Spleen (tissue), 11 donors: ENCODE measurements at regions not wholly inside any gene's neighbourhood (a gene's known extent, or its start where the extent isn't known, plus 50 kb on each side); places are given as distances from the start of the nearest gene placed in this dataset.

Experiments
- DNase-seq: peaks from one replicate; pipeline ENCODE4 v3.0.0-alpha.2; 2020
- H3K27ac ChIP-seq, 8 donors: fragments of 200-600 bp; sonication (generic) in 7 of 8; 1 replicate in 4 of 8; 2 replicates in 4 of 8; pipeline versions ENCODE4 v1.5.0 to v1.8.0; 2016 to 2021; ENCODE audit warnings: inconsistent platforms in 4 of 8, mild to moderate bottlenecking in 4 of 8, moderate library complexity in 1 of 8
- H3K27me3 ChIP-seq, 7 donors: fragments of 200-600 bp; sonication (generic) in 6 of 7; replicated peaks in 1 of 7; 1 replicate in 4 of 7; 2 replicates in 3 of 7; pipeline versions ENCODE4 v1.5.0 to v1.8.0; 2016 to 2021; ENCODE audit warnings: inconsistent platforms in 3 of 7, mild to moderate bottlenecking in 1 of 7
- H3K36me3 ChIP-seq, 6 donors: fragments of 200-600 bp; sonication (generic) in 5 of 6; 1 replicate in 4 of 6; 2 replicates in 2 of 6; pipeline versions ENCODE4 v1.5.0 to v1.8.0; 2016 to 2021; ENCODE audit warnings: inconsistent platforms in 2 of 6
- H3K4me1 ChIP-seq, 6 donors: fragments of 200-600 bp; sonication (generic) in 5 of 6; 1 replicate in 3 of 6; 2 replicates in 3 of 6; pipeline versions ENCODE4 v1.5.0 to v1.8.0; 2016 to 2021; ENCODE audit warnings: inconsistent platforms in 3 of 6
- H3K4me3 ChIP-seq, 8 donors: fragments of 200-600 bp; sonication (generic) in 7 of 8; 1 replicate in 4 of 8; 2 replicates in 4 of 8; pipeline versions ENCODE4 v1.5.0 to v1.8.0; 2016 to 2021; ENCODE audit warnings: inconsistent platforms in 4 of 8, mild to moderate bottlenecking in 4 of 8, moderate library complexity in 2 of 8
- H3K9me3 ChIP-seq, 8 donors: fragments of 200-600 bp; sonication (generic) in 7 of 8; 1 replicate in 4 of 8; 2 replicates in 4 of 8; pipeline versions ENCODE4 v1.5.0 to v1.8.0; 2016 to 2021; ENCODE audit warnings: inconsistent platforms in 4 of 8
- CTCF ChIP-seq, 11 experiments: fragments of 200-600 bp in 7 of 11; fragments of 450-650 bp in 4 of 11; sonication (generic) in 4 of 11; IDR thresholded peaks in 8 of 11; conservative IDR thresholded peaks in 3 of 11; 1 replicate in 7 of 11; 2 replicates in 4 of 11; pipeline versions ENCODE4 v1.4.0 to v1.8.0; 2016 to 2021; ENCODE audit warnings: antibody characterized with exemption in 11 of 11, inconsistent platforms in 4 of 11, mild to moderate bottlenecking in 1 of 11
- POLR2A ChIP-seq, 3 donors: fragments of 450-650 bp; IDR thresholded peaks; one replicate each; pipeline ENCODE4 v1.5.1; 2017; ENCODE audit warnings: antibody characterized with exemption in 3 of 3, mild to moderate bottlenecking in 1 of 3
- POLR2AphosphoS5 ChIP-seq, 3 donors: sonication (generic); formaldehyde crosslinking; IDR thresholded peaks; one replicate each; pipeline ENCODE4 v1.5.1; 2017; ENCODE audit warnings: antibody characterized with exemption in 3 of 3
- WGBS, 5 donors: extraction: QIAGEN DNeasy Blood & Tissue Kit in 3 of 5; methylation state at CpG; one replicate each; pipeline versions ENCODE4 v1.1.5 to v1.1.7; 2013 to 2018; 5-methylcytosine and 5-hydroxymethylcytosine counted together
- intact Hi-C: fragments of 100-400 bp; cut with DNase I; formaldehyde crosslinking; loops from one replicate; pipeline ENCODE4 v1.15.0; 2023; ENCODE audit warnings: low total_unique reads
- donor health status: healthy with polysubstance abuse.
- donor health status: DM: no; HTN: no; CAD: no; lungs with moderate emphysema.
- donor health status: DM: no; HTN: no; CAD: no.
- donor health status: Bipolar disorder and iron deficiency.
- donor health status: healthy.
- donor health status: DM: no; HTN: no; CAD: no.
- donor health status: DM: yes; HTN: yes; CAD: no.

- WGBS, 5 donors, result 77 to 87% (median 82%) methylated on average over 3 of the region's 3 CpGs
- no peaks in the 10 kb centered on the region for H3K9me3 ChIP-seq
- no peak overlapping the region for H3K27ac ChIP-seq
- H3K4me1 ChIP-seq, result no peaks in the 10 kb centered on the region
- H3K27me3 ChIP-seq, result no peaks in the 10 kb centered on the region
- H3K4me3 ChIP-seq, result no peak overlapping the region
- intact Hi-C loops, result no loop called here
- no peak for DNase-seq
- no peaks in the 10 kb centered on the region for H3K36me3 ChIP-seq
- TF ChIP-seq POLR2AphosphoS5 (IDR thresholded peaks at IDR 0.05) (no peak), POLR2A (IDR thresholded peaks at IDR 0.05) (no peak), CTCF (IDR thresholded peaks at IDR 0.05 in 8 of 11, conservative IDR thresholded peaks at IDR 0.05 in 3 of 11) (no peak)
These were observed 154.9 kb upstream of the NCKAP5 start for GRCh38 chr2:133723133-133723532.

- Histone ChIP-seq H3K36me3 (no peaks in the 10 kb centered on the region), H3K27me3 (no peaks in the 10 kb centered on the region), H3K27ac (no peak overlapping the region), H3K4me1 (no peaks in the 10 kb centered on the region), H3K4me3 (peak overlapping the region in 2 of 8 donors; percentile 29 to 32), H3K9me3 (no peaks in the 10 kb centered on the region)
- WGBS, 5 donors, result 52 to 77% (median 52%) methylated on average over 5 of the region's 5 CpGs
- TF ChIP-seq POLR2AphosphoS5 (IDR thresholded peaks at IDR 0.05) (no peak), CTCF (IDR thresholded peaks at IDR 0.05 in 8 of 11, conservative IDR thresholded peaks at IDR 0.05 in 3 of 11) (no peak), POLR2A (IDR thresholded peaks at IDR 0.05) (no peak)
- intact Hi-C loops, result no loop called here
- no peak for DNase-seq
These were observed 158.7 kb upstream of the NCKAP5 start for GRCh38 chr2:133726973-133727372.

- Histone ChIP-seq H3K27ac (no peak overlapping the region), H3K27me3 (no peaks in the 10 kb centered on the region)
These were observed 163.8 kb upstream of the NCKAP5 start for GRCh38 chr2:133732059-133732458.

More at GRCh38 chr2:133732059-133732458, 163.8 kb upstream of the NCKAP5 start:
- H3K36me3 ChIP-seq, result no peaks in the 10 kb centered on the region
- H3K9me3 ChIP-seq, result peaks cover 0 to 9% (median 0%) of the 10 kb centered on the region in 8 donors
- TF ChIP-seq POLR2AphosphoS5 (IDR thresholded peaks at IDR 0.05) (no peak), POLR2A (IDR thresholded peaks at IDR 0.05) (no peak), CTCF (IDR thresholded peaks at IDR 0.05 in 8 of 11, conservative IDR thresholded peaks at IDR 0.05 in 3 of 11) (no peak)
- intact Hi-C loops, result no loop called here
- 90 to 97% (median 92%) methylated on average over 2 of the region's 2 CpGs for WGBS, 5 donors
- H3K4me3 ChIP-seq, result no peak overlapping the region
- no peak for DNase-seq
- H3K4me1 ChIP-seq, result no peaks in the 10 kb centered on the region
